ENCODE measurements at regions not wholly inside any gene's neighbourhood (a gene's known extent, or its start where the extent isn't known, plus 50 kb on each side); places are given as distances from the start of the nearest gene placed in this dataset.

DNA sequence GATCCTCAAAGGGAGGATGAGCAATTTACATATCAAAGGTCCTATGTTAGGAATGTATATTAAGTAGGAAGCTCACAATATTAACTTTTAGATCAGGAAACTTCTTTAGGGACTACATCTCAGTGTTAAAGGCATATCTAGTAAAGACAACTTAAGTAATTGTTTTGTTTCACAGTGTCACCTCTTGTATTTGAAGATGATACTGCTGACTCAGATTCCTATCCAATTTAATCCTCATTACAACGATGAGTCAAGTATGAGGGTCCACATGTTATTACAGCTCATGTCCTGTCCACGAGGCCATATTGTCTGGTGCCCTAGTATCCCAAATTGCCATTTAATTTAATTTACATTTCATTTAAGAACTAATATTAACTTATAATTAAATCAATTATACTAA lies 523.9 kb downstream of the CCDC85A start:
- H2BK20ac ChIP-seq (ENCODE audit: low read depth, low read length, poor library complexity, severe bottlenecking), result no peak overlapping the region
- no peak overlapping the region for H2BK120ac ChIP-seq (ENCODE audit: low read depth, low read length, poor library complexity, severe bottlenecking)
- Mint-ChIP-seq H3K9me3 (peaks cover 0 to 5% of the 10 kb centered on the region in 2 experiments; a peak in 1 of 5 replicates), H3K4me1 (peaks cover 5% of the 10 kb centered on the region in 2 experiments), H3K27me3 (ENCODE audit: low read depth) (no peaks in the 10 kb centered on the region; the same call in 1 of the 2 replicates), H3K4me3 (no peak overlapping the region), H3K36me3 (ENCODE audit: insufficient read depth in 1 of 3, low read depth in 3 of 3) (no peaks in the 10 kb centered on the region), H3K27ac (no peak overlapping the region)
- no peaks in the 10 kb centered on the region for H3K27me3 ChIP-seq (ENCODE audit: insufficient read depth, low read length)
- TF ChIP-seq, protein P1, sequence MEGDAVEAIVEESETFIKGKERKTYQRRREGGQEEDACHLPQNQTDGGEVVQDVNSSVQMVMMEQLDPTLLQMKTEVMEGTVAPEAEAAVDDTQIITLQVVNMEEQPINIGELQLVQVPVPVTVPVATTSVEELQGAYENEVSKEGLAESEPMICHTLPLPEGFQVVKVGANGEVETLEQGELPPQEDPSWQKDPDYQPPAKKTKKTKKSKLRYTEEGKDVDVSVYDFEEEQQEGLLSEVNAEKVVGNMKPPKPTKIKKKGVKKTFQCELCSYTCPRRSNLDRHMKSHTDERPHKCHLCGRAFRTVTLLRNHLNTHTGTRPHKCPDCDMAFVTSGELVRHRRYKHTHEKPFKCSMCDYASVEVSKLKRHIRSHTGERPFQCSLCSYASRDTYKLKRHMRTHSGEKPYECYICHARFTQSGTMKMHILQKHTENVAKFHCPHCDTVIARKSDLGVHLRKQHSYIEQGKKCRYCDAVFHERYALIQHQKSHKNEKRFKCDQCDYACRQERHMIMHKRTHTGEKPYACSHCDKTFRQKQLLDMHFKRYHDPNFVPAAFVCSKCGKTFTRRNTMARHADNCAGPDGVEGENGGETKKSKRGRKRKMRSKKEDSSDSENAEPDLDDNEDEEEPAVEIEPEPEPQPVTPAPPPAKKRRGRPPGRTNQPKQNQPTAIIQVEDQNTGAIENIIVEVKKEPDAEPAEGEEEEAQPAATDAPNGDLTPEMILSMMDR (conservative IDR thresholded peaks at IDR 0.05), result no peak
- no peak overlapping the region for H2BK5ac ChIP-seq (ENCODE audit: insufficient read length, low read length)
- no peaks in the 10 kb centered on the region for H3K79me2 ChIP-seq (ENCODE audit: insufficient read depth, low read length)
- H3K9me3 ChIP-seq (ENCODE audit: control insufficient read depth, low read depth, low read length), result no peaks in the 10 kb centered on the region
- no peaks in the 10 kb centered on the region for H3K79me1 ChIP-seq (ENCODE audit: insufficient read depth, low read depth, low read length, poor library complexity, severe bottlenecking)
- no peak overlapping the region for H2BK15ac ChIP-seq (ENCODE audit: low read depth, low read length)
- H3K4ac ChIP-seq (ENCODE audit: low read depth, low read length), result no peak overlapping the region
- H3K56ac ChIP-seq (ENCODE audit: insufficient read length, low read depth, low read length), result no peak overlapping the region
- no peak overlapping the region for H4K8ac ChIP-seq (replicated peaks; ENCODE audit: insufficient read length, low read depth, low read length)
- no peak overlapping the region for H3K14ac ChIP-seq (ENCODE audit: insufficient read depth, low read length)
- no peak overlapping the region for H3K27ac ChIP-seq (ENCODE audit: insufficient read length, low read depth, low read length)
- H3K18ac ChIP-seq (ENCODE audit: insufficient read length, low read depth, low read length), result no peak overlapping the region
- no peak overlapping the region for H3K4me2 ChIP-seq (ENCODE audit: insufficient read depth, insufficient read length, low read length)
- no peak overlapping the region for H4K91ac ChIP-seq (ENCODE audit: insufficient read length, low read depth, low read length)
- no peak overlapping the region for H2AK5ac ChIP-seq (ENCODE audit: insufficient read length, low read length)
- no peak overlapping the region for H4K5ac ChIP-seq (ENCODE audit: insufficient read length, low read depth, low read length)
- no peaks in the 10 kb centered on the region for H4K20me1 ChIP-seq (ENCODE audit: control insufficient read depth, insufficient read depth, insufficient read length)
- H3K23me2 ChIP-seq (ENCODE audit: insufficient read length, low read depth, low read length, poor library complexity, severe bottlenecking), result no peaks in the 10 kb centered on the region
- H2BK12ac ChIP-seq (ENCODE audit: insufficient read length, low read depth, low read length), result no peak overlapping the region
- H3K4me1 ChIP-seq (ENCODE audit: insufficient read depth, low read length), result 0 out of 2 replicates have a peak, but pooled peaks cover 3% of the 10 kb centered on the region
- H3T11ph ChIP-seq (ENCODE audit: low read length), result no peak overlapping the region
- no peak overlapping the region for H3K23ac ChIP-seq (ENCODE audit: insufficient read length, low read depth, low read length)
- WGBS (ENCODE audit: extremely low coverage, insufficient read length, low lambda C conversion rate), result no CpG with 5 or more reads among the region's 2 CpGs
- no peak overlapping the region for H3K9ac ChIP-seq (ENCODE audit: extremely low read depth, insufficient read length, low read length)
- DNase-seq, result no peak
- no peak overlapping the region for H2AFZ ChIP-seq (ENCODE audit: low read length)

All from H9 (cell line).